Amniotic epithelial cell (primary cell): ENCODE measurements at regions not wholly inside any gene's neighbourhood (a gene's known extent, or its start where the extent isn't known, plus 50 kb on each side); places are given as distances from the start of the nearest gene placed in this dataset.
"Not testable (repeated sequence)": the region's sequence is repeated elsewhere in the genome, so short reads cannot be mapped to it uniquely, and the experiment has no call there.

Experiments
- DNase-seq: peaks from one replicate; pipeline ENCODE4 v3.0.0-alpha.2; 2010; ENCODE audit warnings: low read depth

- DNase-seq: no peak
Observed at GRCh38 chr10:117790179-117790578, 247.6 kb downstream of the EMX2 start.

GRCh38 chr10:117790621-117791020, 248.1 kb downstream of the EMX2 start:
- DNase-seq: no peak

- DNase-seq: no peak
Observed at GRCh38 chr10:117792214-117792613, 249.7 kb downstream of the EMX2 start.

- no peak for DNase-seq
Observed at GRCh38 chr10:117796130-117796745, 250.5 kb downstream of the RAB11FIP2 start.

GRCh38 chr10:117797296-117797695, 249.4 kb downstream of the RAB11FIP2 start:
- no peak for DNase-seq

GRCh38 chr10:117801691-117802090, 245.1 kb downstream of the RAB11FIP2 start:
- no peak for DNase-seq

GRCh38 chr10:117804470-117805011, 242.2 kb downstream of the RAB11FIP2 start:
- DNase-seq: no peak

GRCh38 chr10:117805139-117805538, 241.6 kb downstream of the RAB11FIP2 start:
- no peak for DNase-seq

- no peak for DNase-seq
Observed at GRCh38 chr10:117807441-117807840, 239.3 kb downstream of the RAB11FIP2 start.

- not testable (repeated sequence) for DNase-seq
Observed at GRCh38 chr10:117815816-117816215, 230.9 kb downstream of the RAB11FIP2 start.

- no peak for DNase-seq
Observed at GRCh38 chr10:117817116-117817515, 229.6 kb downstream of the RAB11FIP2 start.

- DNase-seq: no peak
Observed at GRCh38 chr10:117818721-117819120, 228.0 kb downstream of the RAB11FIP2 start.

GRCh38 chr10:117819304-117819703, 227.4 kb downstream of the RAB11FIP2 start:
- no peak for DNase-seq

GRCh38 chr10:117823980-117824379, 222.8 kb downstream of the RAB11FIP2 start:
- DNase-seq: no peak

GRCh38 chr10:117830205-117830604, 216.5 kb downstream of the RAB11FIP2 start:
- no peak for DNase-seq

GRCh38 chr10:117830787-117831212, 215.9 kb downstream of the RAB11FIP2 start:
- no peak for DNase-seq

GRCh38 chr10:117838500-117839498, 207.9 kb downstream of the RAB11FIP2 start:
- DNase-seq: not testable (repeated sequence)

- not testable (repeated sequence) for DNase-seq
Observed at GRCh38 chr10:117856426-117856825, 190.3 kb downstream of the RAB11FIP2 start.

GRCh38 chr10:117860135-117860534, 186.6 kb downstream of the RAB11FIP2 start:
- no peak for DNase-seq

- DNase-seq: no peak
Observed at GRCh38 chr10:117860823-117861222, 185.9 kb downstream of the RAB11FIP2 start.

- DNase-seq: no peak
Observed at GRCh38 chr10:117861329-117861728, 185.4 kb downstream of the RAB11FIP2 start.

- DNase-seq: no peak
Observed at GRCh38 chr10:117863771-117864170, 183.0 kb downstream of the RAB11FIP2 start.

- no peak for DNase-seq
Observed at GRCh38 chr10:117865945-117866344, 180.8 kb downstream of the RAB11FIP2 start.
